ENCODE measurements at regions not wholly inside any gene's neighbourhood (a gene's known extent, or its start where the extent isn't known, plus 50 kb on each side); places are given as distances from the start of the nearest gene placed in this dataset.

DNA sequence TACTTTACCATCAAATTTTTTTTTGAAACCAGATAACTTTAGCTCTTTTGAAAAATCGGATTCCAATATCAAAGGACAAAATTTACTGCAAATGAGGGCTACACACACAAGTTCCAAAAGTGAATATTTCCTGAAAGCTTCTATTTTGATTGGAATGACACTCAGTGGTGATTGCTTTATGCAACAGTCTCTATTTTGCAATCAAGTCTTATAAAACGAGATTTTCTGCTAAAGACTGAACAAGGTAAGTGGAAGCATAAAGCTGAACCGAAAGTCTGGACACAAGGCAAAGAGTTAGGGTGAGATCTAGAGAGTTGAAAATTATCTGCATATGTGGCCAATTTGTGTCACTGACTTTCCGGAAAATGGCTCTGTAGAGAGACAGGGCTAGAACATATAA, 145.0 kb upstream of the OSR1 start:
- no peak for TF ChIP-seq POLR2A (IDR thresholded peaks at IDR 0.05)
- TF ChIP-seq, protein P1, sequence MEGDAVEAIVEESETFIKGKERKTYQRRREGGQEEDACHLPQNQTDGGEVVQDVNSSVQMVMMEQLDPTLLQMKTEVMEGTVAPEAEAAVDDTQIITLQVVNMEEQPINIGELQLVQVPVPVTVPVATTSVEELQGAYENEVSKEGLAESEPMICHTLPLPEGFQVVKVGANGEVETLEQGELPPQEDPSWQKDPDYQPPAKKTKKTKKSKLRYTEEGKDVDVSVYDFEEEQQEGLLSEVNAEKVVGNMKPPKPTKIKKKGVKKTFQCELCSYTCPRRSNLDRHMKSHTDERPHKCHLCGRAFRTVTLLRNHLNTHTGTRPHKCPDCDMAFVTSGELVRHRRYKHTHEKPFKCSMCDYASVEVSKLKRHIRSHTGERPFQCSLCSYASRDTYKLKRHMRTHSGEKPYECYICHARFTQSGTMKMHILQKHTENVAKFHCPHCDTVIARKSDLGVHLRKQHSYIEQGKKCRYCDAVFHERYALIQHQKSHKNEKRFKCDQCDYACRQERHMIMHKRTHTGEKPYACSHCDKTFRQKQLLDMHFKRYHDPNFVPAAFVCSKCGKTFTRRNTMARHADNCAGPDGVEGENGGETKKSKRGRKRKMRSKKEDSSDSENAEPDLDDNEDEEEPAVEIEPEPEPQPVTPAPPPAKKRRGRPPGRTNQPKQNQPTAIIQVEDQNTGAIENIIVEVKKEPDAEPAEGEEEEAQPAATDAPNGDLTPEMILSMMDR (IDR thresholded peaks at IDR 0.05) = no peak

Measured in right lobe of liver (tissue), 4 donors.